Stimulated activated CD4-positive, alpha-beta T cell treated with anti-CD3 and anti-CD28 coated beads, Interleukin-2, amount 100 ng/mL, for 24 hours (primary cell): ENCODE measurements at regions not wholly inside any gene's neighbourhood (a gene's known extent, or its start where the extent isn't known, plus 50 kb on each side); places are given as distances from the start of the nearest gene placed in this dataset.

Source experiments
- DNase-seq, 2 donors: peaks; one replicate each; pipeline ENCODE4 v3.0.0-alpha.2; 2020

DNA sequence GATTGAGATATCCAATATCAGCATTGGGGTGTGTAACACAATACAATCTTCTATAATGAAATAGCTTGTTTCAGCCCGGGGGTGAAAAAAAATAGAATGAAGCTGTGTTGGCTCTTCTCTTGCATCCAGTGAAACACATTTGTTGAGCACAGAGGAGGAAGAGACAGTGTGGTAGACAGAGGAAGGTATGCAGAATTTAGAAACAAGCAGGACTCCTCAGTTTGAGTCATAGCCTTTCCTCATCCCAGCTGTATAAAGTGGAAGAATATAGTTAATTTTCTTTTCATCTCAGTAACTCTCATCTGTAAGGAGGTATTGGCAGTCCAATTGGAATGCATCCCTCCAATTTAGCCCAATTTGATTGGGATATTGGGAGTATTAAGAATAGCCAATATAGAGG, 302.2 kb upstream of the VLDLR start:
- DNase-seq = no peak

- no peak for DNase-seq
Observed at GRCh38 chr9:2320114-2320513, 301.5 kb upstream of the VLDLR start.

- no peak for DNase-seq
Observed at GRCh38 chr9:2320632-2321031, 301.0 kb upstream of the VLDLR start.

DNA sequence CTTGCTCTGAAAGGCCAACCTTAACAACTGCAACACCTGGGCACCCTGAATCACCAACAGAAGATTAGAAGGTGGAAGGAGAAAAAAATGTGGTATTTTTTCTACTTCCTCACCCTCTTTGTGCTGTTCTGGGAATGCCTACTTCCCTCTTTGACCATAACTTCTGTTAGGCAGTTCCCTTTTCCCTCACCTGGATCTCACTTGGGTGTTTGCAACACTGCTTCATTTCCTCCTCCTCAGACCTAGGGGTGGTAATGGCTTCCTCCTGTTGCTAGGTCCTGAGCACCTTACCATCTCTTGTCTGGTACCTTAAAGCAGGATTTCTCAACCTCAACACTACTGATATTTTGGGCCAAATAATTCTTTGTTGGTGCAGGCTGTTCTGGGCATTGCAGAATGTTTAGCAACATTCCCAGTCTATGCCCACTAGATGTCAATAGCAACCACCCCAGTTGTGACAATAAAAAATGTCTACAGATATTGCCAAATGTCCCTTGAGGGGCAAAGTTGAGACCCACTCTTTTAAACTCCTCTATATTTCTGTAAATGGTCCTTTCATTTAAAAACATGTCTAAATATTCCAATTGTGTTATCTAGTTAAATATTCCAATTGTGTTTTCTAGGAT, 300.0 kb upstream of the VLDLR start:
- no peak for DNase-seq

GRCh38 chr9:2324742-2325141, 296.8 kb upstream of the VLDLR start:
- no peak for DNase-seq

GRCh38 chr9:2332663-2333062, 288.9 kb upstream of the VLDLR start:
- no peak for DNase-seq

DNA sequence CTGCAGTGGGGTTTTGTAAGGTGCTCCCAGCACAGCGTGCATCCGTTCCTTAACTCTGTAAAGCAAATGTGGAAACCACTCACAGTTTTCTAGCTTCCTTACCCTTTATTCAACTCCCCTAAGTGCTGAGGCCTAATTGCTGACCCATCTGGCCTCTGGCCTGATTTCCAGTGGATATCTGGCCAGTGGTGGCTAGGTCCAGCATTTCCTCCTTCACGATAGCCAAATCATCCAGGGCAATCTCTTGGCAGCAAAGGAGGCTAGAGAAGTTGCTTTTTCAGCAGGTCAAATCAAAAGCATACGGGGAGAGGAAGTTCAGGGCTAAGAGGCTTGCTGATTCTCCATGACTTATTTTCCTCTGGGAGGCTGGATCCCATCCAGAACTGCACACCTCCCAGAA, 286.3 kb upstream of the VLDLR start:
- DNase-seq = no peak

DNA sequence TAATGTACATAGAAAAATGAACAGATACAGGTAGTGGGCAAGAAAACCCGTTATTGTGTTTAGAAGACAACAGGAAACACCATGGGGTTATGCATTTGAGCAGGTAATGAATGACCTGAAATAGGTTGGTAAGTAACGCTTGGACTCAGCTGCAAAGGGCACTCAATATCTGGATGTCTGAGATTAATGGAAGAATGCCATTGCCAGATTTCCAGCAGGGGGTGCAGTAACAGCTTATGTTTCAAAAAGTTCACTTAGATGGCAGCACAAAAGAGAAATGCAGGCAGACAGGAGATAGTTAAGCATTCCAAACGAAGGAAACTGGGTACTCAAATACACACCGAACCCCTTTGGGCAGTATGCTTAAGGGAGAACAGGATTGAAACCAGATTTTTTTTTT, 285.5 kb upstream of the VLDLR start:
- DNase-seq = peak in 1 of 2 donors; percentile 2

- DNase-seq = no peak
Observed at GRCh38 chr9:2337131-2337530, 284.5 kb upstream of the VLDLR start.

- DNase-seq = no peak
Observed at GRCh38 chr9:2337627-2338026, 284.0 kb upstream of the VLDLR start.

GRCh38 chr9:2338777-2339365, 282.7 kb upstream of the VLDLR start:
- DNase-seq = no peak

DNA sequence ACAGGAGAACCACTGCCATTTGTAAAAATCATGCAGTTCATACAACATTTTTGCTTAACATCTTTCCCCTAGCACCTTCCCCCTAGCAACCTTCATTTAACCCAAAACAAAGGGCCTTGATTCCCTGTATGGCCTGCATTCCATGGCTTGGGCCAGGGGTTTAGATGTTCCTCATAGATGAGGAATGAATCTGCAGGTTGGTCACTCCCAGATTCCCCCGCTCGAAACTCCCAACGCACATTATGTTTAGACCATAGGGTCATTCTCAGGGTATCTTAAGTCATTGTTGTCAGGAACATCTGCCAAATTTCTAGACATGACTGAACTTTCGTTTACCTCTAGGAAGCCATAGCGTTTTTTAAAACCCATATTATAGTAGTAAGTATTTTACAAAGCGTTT, 282.2 kb upstream of the VLDLR start:
- no peak for DNase-seq

GRCh38 chr9:2340046-2340760, 281.4 kb upstream of the VLDLR start:
- DNase-seq = no peak

DNA sequence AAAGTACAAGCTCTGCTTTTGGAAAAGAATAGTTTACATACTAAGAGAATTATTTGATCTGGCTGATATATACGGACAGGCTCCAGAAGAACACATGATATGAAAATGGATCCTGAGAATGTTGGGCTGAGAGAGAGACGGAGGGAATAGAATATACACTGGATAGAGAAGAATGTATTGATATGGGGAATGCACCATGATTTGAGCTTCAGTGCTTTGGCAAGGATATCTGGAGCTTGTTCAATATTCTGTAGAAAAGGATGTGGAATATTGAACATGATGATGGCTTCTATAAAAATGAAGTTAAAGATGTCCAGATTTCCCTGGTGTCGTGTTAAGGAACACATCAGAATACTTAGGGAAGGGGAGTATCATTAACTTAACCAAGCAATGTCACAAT, 280.5 kb upstream of the VLDLR start:
- DNase-seq = no peak

DNA sequence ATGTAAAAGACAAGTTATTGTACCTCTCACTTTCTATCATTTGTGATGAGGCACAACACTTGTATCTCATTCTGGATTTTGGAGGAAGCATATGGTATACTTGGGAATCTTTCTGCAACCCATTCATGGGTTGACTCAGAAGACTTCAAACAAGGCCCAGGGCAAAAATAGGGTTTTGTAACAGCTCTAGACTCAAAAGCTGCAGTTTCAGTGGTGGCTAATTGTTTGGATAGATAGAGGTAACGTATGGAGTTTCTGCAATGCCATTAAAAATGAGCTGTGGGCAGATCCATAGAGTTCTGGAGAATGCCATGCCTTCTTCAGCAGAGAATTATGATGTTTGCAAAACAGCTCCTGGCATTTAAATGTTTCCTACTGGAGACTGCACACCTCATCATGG, 279.6 kb upstream of the VLDLR start:
- DNase-seq = no peak

GRCh38 chr9:2343756-2344155, 277.8 kb upstream of the VLDLR start:
- no peak for DNase-seq

GRCh38 chr9:2344436-2344835, 277.2 kb upstream of the VLDLR start:
- DNase-seq = no peak

GRCh38 chr9:2345013-2345412, 276.6 kb upstream of the VLDLR start:
- no peak for DNase-seq

DNA sequence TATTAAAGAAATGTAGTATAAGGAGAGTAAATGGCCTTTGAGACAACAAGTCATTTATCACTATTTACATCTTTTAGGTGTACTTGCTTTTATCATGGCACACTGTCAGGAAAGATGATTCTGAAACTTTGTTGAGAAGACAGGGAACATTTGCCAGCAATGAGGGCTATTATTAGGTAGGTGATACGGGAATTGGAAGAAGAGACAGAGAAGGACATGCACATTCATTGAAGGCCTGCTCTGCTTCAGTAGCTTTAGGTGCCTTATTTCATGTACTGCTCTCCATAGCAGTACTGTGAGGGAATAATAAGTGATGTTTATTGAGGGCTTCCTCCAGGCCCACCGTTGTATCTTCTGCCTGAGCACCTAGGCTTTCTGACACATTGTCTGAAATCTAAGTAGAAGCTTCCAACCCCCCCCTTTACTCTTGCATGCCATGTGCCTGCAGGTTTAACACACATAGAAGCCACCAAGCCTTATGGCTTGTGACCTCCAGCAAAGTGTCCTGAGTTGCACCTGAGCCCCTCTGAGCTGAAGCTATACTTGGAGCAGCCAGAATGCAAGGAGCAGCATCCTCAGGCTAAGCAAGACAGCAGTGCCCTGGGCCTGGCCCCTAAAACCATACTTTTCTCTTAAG, 275.2 kb upstream of the VLDLR start:
- no peak for DNase-seq

DNA sequence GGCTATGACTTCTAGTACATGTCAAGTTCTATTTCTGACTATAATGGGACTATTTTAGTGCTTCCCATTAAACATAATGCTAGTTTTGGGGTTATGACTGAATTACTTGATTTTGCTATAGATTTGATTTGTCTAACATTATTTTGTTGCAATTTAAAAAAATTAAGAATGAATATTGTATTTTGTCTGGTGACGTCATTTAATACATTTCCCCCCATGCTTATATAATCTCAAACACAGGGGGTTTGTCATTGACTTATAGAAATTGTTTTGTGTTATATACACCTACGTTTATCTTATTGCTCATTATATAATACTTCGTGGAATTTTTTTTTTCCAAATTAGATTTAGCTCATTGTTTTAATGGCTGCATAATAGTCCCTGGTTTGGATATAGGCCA, 270.3 kb upstream of the VLDLR start:
- DNase-seq = no peak

GRCh38 chr9:2354216-2354615, 267.4 kb upstream of the VLDLR start:
- DNase-seq = no peak

DNA sequence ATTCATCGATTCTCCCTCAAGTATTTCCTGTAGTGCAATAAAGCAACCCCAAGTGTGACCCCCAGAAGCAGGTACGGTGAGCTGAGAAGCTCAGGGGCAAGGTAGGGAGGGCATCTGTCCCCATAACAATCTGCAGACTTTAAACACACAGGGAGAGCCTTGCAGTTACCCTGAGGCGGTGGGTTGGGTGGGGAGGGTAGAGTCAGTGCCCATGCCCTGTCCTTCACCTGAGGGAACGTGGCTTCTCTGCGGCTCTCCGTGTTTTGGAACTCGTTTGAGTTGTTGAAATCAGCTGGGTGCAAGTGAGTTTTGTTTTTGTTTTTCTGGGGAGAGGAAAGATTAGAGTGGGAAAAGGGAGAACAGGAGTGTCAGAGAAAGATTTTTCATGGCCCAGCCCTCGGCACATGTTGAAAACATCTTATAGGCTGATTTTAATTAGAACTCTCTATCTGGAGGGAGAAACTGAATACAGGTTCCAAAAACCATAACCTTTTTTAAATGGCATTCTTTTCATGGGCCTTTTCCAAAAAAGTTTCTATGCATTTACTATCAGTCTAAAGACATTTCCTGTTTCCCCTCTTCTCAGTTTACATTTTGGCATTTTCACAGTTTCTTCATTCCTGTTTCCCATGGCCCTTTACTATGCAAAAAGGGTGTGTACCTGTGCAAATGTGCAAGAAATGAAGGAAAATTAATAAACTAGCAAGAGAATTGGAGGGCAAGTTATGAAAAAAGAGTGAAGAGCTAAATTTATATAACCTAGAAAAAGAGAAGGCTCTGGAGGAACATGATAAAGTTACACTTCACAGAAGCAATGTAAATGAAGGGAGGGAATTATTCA, 266.5 kb upstream of the VLDLR start:
- no peak for DNase-seq

DNA sequence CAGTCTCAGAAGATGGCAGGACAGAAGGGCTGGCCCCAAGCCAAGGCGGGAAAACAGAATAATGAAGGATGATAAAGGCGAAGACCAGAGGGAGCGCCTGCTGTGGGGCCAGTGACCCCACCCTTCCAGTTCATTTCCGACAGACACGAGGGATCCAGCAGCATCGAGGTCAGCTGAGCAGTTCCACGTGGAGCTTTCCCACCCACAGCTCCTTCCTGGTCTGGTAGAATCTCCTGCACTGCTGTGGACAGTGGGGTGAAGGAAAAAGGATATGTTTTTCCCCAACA, 265.9 kb upstream of the VLDLR start:
- DNase-seq = no peak
